ENCODE measurements at regions not wholly inside any gene's neighbourhood (a gene's known extent, or its start where the extent isn't known, plus 50 kb on each side); places are given as distances from the start of the nearest gene placed in this dataset.

GRCh38 chr5:154135125-154135817, 55.3 kb upstream of the GALNT10 start:
- CTCF ChIA-PET = no interaction called here
- Mint-ChIP-seq H3K27me3 (peaks cover 5% of the 10 kb centered on the region), H3K4me3 (no peak overlapping the region), H3K27ac (no peak overlapping the region), H3K4me1 (no peaks in the 10 kb centered on the region), H3K9me3 (ENCODE audit: insufficient read depth) (no peaks in the 10 kb centered on the region)
- no peak for TF ChIP-seq EZH2 (IDR thresholded peaks at IDR 0.05; ENCODE audit: borderline replicate concordance, insufficient read depth, low read depth, low read length, poor library complexity, severe bottlenecking)
- TF ChIP-seq CTCF (IDR thresholded peaks at IDR 0.05) = no peak
- Histone ChIP-seq H3K79me2 (ENCODE audit: control insufficient read depth, insufficient read depth, low read length) (no peaks in the 10 kb centered on the region), H2AFZ (ENCODE audit: insufficient read depth, low read depth, low read length, poor library complexity, severe bottlenecking) (no peak overlapping the region), H3K4me1 (ENCODE audit: control insufficient read depth in 2 of 2, insufficient read depth in 2 of 2, low read length in 2 of 2) (no peaks in the 10 kb centered on the region), H3K9me3 (ENCODE audit: control extremely low read depth in 1 of 3, control insufficient read depth in 2 of 3, insufficient read depth in 1 of 3, low read length in 2 of 3) (no peaks in the 10 kb centered on the region), H3K36me3 (replicated peaks in 1 of 2; ENCODE audit: control extremely low read depth in 1 of 2, control insufficient read depth in 1 of 2, extremely low read depth in 1 of 2, insufficient read depth in 2 of 2, low read length in 1 of 2) (no peaks in the 10 kb centered on the region), H3K4me2 (replicated peaks; ENCODE audit: low read depth, low read length, poor library complexity, severe bottlenecking) (no peak overlapping the region), H3K4me3 (ENCODE audit: control extremely low read depth in 1 of 5, extremely low read depth in 1 of 5, insufficient read depth in 1 of 5, low read depth in 2 of 5, low read length in 4 of 5) (no peak overlapping the region), H3K9ac (ENCODE audit: low read length) (no peak overlapping the region), H3K27me3 (replicated peaks in 1 of 4; ENCODE audit: control extremely low read depth in 1 of 4, control insufficient read depth in 3 of 4, insufficient read depth in 4 of 4, low read length in 3 of 4) (peaks cover 0 to 4% (median 0%) of the 10 kb centered on the region in 4 experiments), H4K20me1 (ENCODE audit: control insufficient read depth, insufficient read depth, low read length, poor library complexity, severe bottlenecking) (no peaks in the 10 kb centered on the region), H3K27ac (ENCODE audit: low read length in 2 of 2) (no peak overlapping the region)
- 75% methylated on average over 5 of the region's 9 CpGs for WGBS (ENCODE audit: insufficient coverage)
- DNase-seq = no peak
- POLR2A ChIA-PET = no interaction called here
- ATAC-seq (ENCODE audit: low read depth) = no peak
- intact Hi-C loops (cut with micrococcal nuclease) = no loop called here

GRCh38 chr5:154136141-154136540, 54.4 kb upstream of the GALNT10 start:
- 93% methylated on average over 2 of the region's 5 CpGs for WGBS (ENCODE audit: insufficient coverage)
- no peak for ATAC-seq (ENCODE audit: low read depth)
- POLR2A ChIA-PET = no interaction called here

More at GRCh38 chr5:154136141-154136540, 54.4 kb upstream of the GALNT10 start:
- Histone ChIP-seq H3K4me1 (ENCODE audit: control insufficient read depth in 2 of 2, insufficient read depth in 2 of 2, low read length in 2 of 2) (no peaks in the 10 kb centered on the region), H3K9me3 (ENCODE audit: control extremely low read depth in 1 of 3, control insufficient read depth in 2 of 3, insufficient read depth in 1 of 3, low read length in 2 of 3) (no peaks in the 10 kb centered on the region), H3K4me3 (ENCODE audit: control extremely low read depth in 1 of 5, extremely low read depth in 1 of 5, insufficient read depth in 1 of 5, low read depth in 2 of 5, low read length in 4 of 5) (no peak overlapping the region), H2AFZ (ENCODE audit: insufficient read depth, low read depth, low read length, poor library complexity, severe bottlenecking) (no peak overlapping the region), H3K4me2 (replicated peaks; ENCODE audit: low read depth, low read length, poor library complexity, severe bottlenecking) (no peak overlapping the region), H3K9ac (ENCODE audit: low read length) (no peak overlapping the region), H4K20me1 (ENCODE audit: control insufficient read depth, insufficient read depth, low read length, poor library complexity, severe bottlenecking) (no peaks in the 10 kb centered on the region), H3K79me2 (ENCODE audit: control insufficient read depth, insufficient read depth, low read length) (no peaks in the 10 kb centered on the region), H3K27ac (ENCODE audit: low read length in 2 of 2) (no peak overlapping the region), H3K27me3 (replicated peaks in 1 of 4; ENCODE audit: control extremely low read depth in 1 of 4, control insufficient read depth in 3 of 4, insufficient read depth in 4 of 4, low read length in 3 of 4) (peaks cover 0 to 4% (median 0%) of the 10 kb centered on the region in 4 experiments), H3K36me3 (replicated peaks in 1 of 2; ENCODE audit: control extremely low read depth in 1 of 2, control insufficient read depth in 1 of 2, extremely low read depth in 1 of 2, insufficient read depth in 2 of 2, low read length in 1 of 2) (no peaks in the 10 kb centered on the region)
- intact Hi-C loops (cut with micrococcal nuclease) = no loop called here
- H3K9me3 Mint-ChIP-seq (ENCODE audit: insufficient read depth) = no peaks in the 10 kb centered on the region
- H3K27me3 Mint-ChIP-seq = peaks cover 14% of the 10 kb centered on the region
- CTCF ChIA-PET = no interaction called here
- H3K4me3 Mint-ChIP-seq = no peak overlapping the region
- no peaks in the 10 kb centered on the region for H3K4me1 Mint-ChIP-seq
- DNase-seq = no peak
- no peak overlapping the region for H3K27ac Mint-ChIP-seq
- TF ChIP-seq CTCF (IDR thresholded peaks at IDR 0.05) = no peak
- no peak for TF ChIP-seq EZH2 (IDR thresholded peaks at IDR 0.05; ENCODE audit: borderline replicate concordance, insufficient read depth, low read depth, low read length, poor library complexity, severe bottlenecking)

All from B cell (primary cell).